HG03521 (cell line): ENCODE measurements at regions not wholly inside any gene's neighbourhood (a gene's known extent, or its start where the extent isn't known, plus 50 kb on each side); places are given as distances from the start of the nearest gene placed in this dataset.
A peak's percentile ranks its signal among the peaks of the same experiment; 100 is the strongest.

Experiments
- ATAC-seq: cut with Tn5 transposase; IDR thresholded peaks from one replicate; pipeline ENCODE4 v1.9.1; 2021; ENCODE audit warnings: mild to moderate bottlenecking, moderate library complexity; ENCODE audit not compliant: unreplicated experiment

DNA sequence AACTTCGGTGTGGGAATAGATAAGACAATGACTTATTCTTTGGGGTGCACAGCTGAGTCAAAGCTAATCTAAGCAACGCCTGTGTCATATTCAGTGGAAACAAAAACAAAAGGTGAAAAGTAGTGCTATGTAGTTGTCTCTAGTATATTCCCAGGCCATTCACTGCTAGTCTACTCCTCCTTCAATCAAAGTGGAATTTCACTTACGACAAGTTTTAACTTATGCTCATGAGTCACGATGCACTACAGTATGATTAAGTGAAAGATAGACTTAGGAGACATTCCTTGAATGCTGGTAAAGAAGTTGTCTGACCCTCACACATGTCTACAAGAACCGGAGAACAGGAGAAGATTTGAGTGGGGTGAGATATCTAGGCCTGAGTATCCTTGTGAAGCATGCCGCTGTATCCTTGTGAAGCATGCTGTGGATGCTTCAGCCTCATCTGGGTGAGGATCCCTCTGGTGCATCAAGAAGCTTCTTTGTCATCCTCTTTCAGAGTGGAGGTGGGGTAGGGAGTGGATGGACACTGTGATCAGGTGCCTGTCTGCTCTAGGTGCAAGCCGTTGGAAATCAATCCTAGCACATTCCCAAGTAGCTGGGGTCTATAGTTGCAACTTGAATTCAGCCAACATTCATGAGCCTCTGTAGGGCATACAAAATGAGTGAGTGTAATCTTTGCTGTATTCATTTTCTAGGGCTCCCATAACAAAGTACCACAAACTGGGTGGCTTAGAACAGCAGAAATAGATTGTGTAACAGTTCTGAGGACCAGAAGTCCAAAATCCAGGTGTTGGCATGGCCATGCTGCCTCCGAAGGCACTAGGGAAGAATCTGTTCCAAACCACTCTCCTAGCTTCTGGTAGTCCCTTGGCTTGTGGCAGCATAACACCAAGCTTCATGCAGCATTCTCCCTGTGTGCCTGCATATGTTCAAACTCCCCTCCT lies 173.5 kb upstream of the FN1 start:
- ATAC-seq = no peak

DNA sequence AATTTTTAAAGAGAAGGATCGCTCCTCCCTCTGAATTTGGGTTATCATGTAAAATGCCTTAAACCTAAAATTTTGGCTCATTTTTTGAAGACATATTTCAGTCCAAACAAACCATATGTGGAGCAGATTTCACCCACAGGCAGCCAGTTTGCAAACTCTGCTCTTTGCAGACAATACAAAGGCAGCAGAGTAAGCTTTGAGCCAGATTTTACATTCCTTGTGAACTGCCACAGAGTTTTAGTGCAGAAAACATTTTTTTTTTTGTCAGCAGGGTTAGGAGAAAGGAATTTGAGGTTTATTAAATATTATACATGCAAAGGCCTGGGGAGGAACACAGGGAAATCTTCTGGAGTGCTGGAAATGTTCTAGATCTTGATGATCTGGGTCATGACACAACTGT lies 171.9 kb upstream of the FN1 start:
- no peak for ATAC-seq

DNA sequence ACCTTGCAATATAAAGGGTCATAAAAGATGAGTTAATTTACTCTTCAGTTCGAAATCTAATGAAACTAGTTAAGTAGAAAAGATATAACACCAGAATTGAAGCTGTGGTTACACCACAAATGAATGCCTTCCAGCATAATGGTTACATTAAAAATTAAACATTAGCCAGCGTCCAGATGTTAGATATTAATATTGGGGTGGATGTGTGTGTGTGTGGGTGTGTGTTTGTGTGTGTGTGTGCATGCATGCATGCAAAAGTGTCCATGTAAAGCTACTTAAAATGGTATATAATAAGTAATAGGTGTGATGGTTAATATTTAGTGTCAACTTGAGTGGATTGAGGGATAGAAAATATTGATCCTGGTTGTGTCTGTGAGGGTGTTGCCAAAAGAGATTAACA lies 170.4 kb upstream of the FN1 start:
- ATAC-seq = no peak

DNA sequence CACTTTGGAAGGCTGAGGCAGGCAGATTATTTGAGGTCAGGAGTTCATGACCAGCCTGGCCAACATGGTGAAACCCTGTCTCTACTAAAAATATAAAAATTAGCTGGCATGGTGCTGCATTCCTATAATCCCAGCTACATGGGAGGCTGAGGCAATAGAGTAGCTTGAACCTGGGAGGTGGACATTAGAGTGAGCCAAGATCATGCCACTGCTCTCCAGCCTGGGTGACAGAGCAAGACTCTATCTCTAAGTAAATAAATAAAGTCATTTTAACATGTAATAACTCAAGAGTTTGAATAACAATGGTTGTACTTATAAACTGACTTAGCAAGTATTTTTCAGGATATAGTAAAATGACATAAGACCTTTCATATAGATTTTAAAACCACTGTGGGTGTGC lies 169.3 kb upstream of the FN1 start:
- ATAC-seq = no peak

DNA sequence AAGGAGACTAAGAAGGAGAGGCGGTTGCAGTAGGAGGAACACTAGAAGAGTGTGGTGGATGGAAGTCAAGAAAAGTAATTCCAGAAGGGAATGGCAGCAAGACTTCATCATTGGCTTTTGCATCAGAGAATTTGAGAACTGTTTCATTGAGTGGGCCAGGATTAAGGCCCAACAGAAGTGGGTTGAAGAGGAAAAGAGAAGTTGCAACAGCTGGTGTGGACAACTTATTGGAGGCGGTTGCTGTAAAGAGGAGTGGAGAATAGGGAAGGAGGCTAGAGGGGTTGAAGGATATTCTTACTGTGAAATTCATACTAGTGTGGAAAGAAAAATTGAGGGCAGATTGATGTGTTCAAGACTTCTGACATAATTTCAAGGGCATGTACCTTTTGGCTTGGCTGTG lies 168.7 kb upstream of the FN1 start:
- ATAC-seq = no peak

DNA sequence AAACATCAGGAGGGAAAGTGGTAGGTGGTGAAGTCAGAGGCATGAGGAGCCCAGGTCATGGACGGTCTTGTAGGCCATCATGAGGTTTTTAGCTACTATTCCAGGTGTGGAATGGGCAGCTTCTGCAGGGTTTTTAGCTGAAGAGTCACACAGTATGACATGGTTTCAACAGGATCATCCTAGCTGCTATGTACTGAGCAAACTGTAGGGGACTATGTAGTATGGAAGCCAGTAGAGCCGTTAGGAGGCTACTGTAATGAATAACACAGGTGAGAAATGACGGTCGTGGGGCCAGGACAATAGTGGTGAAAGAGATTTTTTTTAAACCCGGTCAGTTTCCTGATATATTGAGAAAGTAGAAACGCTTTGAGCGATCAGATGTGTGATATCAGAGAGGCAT lies 167.6 kb upstream of the FN1 start:
- no peak for ATAC-seq

DNA sequence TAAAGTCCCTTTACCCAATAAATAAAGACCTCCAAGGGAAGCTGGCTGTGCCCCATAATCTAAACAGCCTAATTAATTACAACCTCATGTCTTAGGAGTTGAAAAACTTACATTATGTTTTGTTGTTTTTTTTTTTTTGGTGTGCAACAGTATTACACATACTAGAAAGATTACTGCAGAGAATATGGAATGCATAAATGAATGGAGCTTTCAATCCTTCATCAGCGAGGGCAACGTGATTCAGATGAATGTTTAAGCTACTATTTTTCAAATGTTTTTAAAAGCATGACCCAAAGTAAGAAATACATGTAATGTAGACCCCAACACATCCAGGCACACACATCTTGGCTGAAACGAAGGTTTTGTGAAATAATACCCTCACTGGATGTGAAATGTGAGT lies 167.1 kb upstream of the FN1 start:
- no peak for ATAC-seq

DNA sequence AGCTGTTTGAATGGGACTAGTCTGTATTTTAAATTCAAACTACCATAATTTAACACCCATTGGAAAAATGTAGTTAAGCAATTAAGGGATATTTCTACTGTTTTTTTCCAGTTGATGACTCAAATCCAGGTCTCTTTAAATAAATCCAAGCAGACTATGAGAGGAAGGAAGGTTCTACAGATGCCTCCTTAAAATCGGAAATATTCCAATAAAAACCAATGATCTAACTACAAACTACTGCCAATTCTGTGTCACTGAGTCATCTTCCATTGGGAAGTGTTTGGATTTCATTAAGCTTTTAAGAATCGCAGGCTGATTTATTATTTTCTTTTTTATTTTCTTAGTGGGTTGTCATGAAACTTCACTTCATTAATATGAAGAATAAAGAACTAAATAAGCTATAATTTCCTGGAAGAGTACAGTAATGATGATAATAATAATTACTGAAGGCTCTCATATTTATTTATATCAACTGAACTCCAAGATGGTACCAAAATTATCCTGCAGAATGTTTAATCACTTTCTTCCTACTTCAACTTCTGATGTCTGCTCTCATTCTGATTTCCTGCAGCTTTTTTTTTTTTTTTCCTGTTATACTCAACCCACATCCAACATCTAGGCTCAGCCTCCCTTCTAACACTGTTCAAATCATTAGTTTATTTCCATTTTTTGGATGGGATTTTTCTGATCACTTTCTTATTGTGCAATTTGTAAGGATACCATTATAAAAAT lies 166.3 kb upstream of the FN1 start:
- ATAC-seq = no peak

DNA sequence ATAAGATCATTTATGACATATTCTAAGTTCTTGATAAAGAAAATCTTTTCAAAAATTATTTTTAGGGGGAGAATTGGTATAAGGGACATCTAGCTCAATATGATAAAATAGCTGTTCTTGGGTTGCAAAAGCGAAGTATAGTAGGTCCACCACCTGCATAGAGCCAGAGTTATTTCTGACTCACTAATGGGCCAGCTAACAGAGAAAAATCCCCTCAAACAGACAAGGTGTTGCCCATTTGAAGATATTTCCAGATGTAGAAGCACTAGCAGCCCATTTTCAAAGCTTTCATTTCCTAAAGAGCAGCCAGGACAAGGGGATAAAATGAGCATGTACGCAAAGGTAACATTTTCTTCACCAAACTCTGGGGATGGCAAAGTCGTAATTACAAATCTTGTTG lies 165.7 kb upstream of the FN1 start:
- ATAC-seq = no peak

DNA sequence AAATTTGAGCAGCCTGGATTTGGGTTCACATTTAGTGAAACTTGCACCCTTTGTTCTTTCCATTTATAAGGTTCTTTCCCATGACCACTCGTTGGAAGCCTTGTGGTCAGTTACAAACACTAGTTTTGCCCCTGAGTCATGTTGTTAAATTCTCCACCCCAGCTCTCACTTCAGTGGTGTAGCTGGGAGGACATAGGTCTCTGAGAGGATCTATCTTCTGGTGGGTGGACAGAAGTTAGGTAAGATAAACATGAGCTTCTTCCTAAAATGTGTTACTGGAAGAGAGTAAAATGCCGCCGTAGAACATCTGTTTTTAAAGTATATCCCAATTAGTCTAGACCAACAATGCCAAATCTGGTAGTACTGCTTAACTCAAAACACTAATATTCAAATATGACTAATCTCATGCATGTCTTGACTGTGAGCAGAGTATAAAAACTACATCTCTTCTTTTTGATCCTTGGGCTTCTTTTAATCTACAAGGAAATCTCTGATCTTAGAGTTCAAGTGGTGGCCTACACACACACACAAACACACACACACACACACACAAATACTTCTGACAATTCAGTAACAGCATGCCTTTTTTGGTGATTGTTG lies 162.6 kb upstream of the FN1 start:
- ATAC-seq = no peak

DNA sequence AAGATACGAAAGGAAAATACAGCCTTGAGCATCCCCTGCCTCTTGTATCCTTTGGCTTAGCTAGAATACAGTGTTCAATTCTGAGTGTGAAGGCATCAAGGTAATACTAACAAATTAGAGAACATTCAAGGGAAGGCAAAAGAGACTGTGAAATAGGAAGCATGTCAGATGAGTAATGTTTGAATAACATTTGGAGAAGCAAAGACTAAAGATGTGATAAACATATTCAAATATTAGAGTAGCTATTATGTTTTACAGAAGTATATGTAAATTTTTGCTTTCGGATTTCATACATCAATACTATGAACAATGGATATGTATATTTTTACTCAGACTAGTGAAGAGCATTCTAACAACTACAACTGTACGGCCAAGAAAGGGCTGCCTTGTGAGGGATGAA lies 161.7 kb upstream of the FN1 start:
- ATAC-seq = no peak

DNA sequence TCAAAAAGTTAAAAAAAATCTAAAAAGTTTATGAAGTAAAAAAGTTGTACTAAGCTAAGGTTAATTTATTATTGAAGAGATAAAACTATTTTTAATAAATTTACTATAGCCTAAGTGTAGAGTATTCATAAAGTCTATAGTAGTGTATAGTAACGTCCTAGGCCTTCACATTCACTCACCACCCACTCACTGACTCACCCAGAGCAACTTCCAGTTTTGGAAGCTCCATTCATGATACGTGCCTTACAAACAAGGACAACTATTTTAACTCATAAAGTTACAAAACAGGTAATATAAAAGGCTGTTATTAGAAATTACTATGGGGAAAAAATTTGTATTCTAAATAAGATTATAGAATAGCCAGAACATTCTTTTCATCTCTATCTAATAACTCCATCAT lies 158.9 kb upstream of the FN1 start:
- no peak for ATAC-seq

DNA sequence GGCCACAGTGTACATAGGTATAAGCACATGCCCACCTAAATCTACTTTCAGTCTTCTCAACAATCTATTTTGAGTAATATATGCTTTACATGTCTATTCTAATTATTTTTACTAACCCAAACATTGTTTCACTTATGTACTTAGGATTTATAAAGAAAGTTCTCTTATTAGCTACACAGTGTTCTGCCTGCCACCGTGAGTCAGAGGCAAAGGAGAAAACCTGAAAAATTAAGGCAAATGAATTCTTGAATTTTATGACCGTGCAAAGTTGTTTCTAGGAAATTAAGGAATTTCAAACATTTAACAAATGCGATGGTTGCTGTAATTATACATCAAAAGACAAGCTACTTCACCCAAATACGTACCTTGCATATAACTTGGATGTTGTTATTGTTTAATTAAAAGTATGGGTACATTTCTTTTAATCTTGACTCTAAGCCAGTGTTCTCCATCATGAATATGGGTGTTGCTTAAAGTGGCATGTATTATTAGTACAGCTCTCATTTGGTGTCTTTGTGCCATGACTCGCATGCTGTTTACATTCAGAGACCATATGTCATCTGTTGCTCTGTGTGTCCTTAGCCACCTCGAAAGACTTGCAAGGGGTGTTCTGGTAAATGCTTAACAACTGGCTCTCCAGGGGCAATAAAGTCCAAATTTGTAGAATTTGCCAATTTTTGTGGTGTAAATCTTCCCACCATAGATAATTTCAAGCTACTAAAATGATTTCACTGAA lies 154.3 kb upstream of the FN1 start:
- ATAC-seq = no peak

DNA sequence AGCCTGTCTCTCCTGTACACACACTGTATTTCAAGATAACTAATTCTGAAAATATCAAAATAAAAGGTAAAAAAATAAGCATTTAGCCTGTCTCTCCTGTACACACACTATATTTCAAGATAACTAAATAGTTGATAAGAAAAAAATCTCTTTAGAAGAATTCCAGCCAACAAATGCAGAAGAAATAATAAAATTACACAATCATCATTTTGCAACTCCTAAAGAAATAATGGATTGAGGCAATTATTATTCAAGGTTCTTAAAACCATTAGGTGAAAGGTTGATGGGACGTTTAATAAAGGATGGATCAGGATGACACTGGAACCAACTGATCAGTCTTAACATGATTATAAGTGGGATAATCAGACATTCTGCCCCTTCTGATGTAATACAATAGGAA lies 148.0 kb upstream of the FN1 start:
- no peak for ATAC-seq

DNA sequence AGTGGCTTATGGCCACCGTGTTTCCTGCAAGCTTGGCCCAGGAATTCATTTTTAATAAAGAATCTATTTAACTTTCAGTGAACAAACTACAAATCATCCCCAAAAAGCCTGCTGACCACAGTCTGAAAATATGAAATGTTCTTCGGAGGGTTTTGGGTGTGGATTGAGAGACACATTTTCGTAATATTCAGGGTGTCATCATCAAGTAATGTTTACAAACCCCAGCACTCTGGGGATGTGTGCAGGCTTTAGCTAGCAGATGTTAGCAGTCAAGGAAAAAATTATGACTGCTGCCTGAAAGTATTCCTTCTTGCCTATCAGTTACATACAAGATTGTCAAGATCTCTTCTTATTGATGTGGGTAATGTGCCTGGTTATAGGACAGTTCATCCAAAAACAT lies 143.9 kb upstream of the FN1 start:
- ATAC-seq = no peak

DNA sequence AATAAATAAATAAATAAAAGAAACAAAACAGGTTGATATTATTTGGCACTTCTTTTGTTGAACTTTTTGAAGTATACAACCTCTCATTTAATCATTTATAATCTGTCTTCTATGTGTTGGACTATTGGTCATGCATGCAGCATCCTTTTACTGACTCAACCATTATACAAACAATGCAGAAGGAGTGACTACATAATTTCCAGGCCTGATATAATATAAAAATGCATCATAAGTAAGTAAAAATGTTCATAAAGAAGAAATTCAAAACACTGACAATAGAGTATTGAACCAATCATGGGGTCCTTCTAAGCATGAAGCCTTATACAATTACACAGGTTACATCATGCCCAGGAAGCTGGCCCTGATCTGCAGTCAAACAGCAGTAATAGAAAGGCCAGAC lies 141.5 kb upstream of the FN1 start:
- ATAC-seq = no peak

DNA sequence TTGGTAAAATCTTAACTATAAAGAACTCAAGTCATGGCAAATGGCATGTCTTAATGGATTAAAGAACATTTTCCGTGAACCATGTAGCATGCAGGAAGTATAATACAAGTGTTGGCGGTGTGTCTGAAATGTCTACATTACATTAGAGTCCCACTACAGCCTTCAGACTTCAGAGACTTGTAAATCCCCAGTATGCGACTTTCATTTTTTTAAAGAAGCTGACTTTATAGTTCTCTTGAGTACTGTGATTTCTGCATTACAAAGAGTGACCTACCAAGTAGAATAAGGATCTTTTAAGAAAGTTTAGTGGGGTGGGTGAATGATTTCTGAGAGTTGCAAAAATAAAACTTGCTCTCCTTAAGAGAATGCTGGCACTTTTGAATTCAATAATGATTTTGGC lies 140.7 kb upstream of the FN1 start:
- ATAC-seq = no peak

DNA sequence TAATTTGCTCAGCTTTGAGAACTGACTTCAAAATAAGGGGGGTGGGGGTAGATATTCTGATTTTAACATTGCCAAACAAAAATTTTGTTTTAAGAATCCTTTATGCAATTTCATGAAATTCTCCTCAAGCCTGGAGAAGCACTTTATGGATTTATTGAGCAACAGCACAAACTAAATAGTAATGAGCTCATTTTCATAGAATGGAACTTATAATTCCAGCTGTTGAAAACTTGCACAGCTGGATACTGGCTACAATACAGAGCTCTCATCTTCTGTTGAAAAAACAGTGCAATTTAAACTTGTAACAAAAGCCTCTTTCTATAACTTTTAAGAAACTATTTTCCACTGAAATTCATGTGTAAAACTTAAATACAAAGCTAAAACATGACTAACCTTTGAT lies 137.6 kb upstream of the FN1 start:
- ATAC-seq = no peak

DNA sequence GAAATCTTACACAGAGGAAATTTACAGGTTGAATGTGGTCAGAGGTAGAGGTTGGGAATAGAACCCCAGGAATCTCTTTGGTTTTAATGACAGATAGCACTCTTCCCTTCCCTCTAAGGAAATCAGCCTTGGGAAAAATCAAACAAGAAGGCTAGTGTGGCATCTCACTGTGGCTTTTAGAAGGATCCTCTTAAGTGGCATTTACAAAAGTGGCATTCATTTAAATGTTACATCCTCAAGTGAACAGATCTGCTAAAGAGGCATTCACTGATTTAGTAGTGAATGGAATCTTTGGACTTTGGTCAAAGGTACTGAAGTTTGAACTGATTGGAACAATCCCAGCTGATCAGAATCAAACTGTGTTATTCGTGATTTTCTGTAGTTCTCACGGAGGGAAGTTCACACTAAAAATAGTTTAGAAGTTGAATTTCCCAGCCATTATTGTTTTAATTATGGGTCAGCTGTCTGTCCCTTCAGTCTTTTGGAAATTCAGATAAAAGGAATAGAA lies 136.5 kb upstream of the FN1 start:
- no peak for ATAC-seq

DNA sequence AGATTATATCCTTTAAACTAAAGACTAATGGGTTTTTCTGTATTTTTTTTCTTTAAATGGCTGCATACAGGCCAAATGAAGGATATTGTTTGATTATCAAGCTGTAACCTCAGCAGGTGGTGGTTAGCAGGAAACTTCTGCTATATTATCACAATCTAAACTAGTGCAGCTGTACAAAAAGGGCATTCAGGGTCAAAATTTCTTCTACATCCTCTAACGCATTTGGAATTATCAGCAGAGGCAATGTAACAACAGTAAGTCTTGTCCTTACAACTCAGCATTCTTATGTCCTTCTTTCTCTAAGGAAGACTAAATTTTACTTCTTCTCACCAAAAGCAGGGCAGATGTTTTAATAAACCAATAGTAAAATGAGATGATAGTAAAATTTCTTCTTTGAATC lies 135.8 kb upstream of the FN1 start:
- ATAC-seq = no peak

DNA sequence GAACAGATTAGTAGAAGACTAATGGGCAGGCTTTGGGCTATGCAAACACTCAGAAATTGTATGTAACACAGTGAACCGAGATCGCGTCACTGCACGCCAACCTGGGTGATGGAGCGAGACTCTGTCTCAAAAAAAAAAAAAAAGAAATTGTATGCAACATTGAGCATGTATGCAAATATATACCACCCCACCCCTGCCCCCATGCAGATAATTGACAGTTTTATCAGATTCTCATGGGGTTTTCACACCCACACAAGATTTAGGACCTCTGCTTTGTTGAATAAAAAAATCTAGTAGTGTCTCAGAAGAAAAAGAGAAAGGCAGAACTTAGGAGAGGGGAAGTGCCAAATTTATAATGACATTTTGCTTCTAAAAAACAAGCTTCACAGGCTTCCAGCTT lies 131.6 kb upstream of the FN1 start:
- ATAC-seq = peak; percentile 70
